ENCODE measurements at regions not wholly inside any gene's neighbourhood (a gene's known extent, or its start where the extent isn't known, plus 50 kb on each side); places are given as distances from the start of the nearest gene placed in this dataset.
"Not testable (repeated sequence)": the region's sequence is repeated elsewhere in the genome, so short reads cannot be mapped to it uniquely, and the experiment has no call there.

- Histone ChIP-seq H3K36me3 (no peaks in the 10 kb centered on the region), H3K9me3 (no peaks in the 10 kb centered on the region), H3K4me1 (peaks cover 0 to 10% (median 0%) of the 10 kb centered on the region in 3 donors), H3K4me3 (no peak overlapping the region), H3K27ac (no peak overlapping the region), H3K27me3 (no peaks in the 10 kb centered on the region)
- ATAC-seq, result no peak
- 71 to 78% methylated on average over 1 of the region's 2 CpGs for WGBS, 2 donors (ENCODE audit: low coverage in 1 of 2)
- TF ChIP-seq POLR2A (IDR thresholded peaks at IDR 0.05) (no peak), POLR2AphosphoS5 (IDR thresholded peaks at IDR 0.05) (no peak), EP300 (IDR thresholded peaks at IDR 0.05) (no peak), CTCF (IDR thresholded peaks at IDR 0.05) (no peak)
Measured at GRCh38 chrX:40808203-40808602, 72.9 kb upstream of the MED14 start.

GRCh38 chrX:40809210-40809609 lies 73.9 kb upstream of the MED14 start:
- no peaks in the 10 kb centered on the region for H3K27me3 ChIP-seq
- H3K27ac ChIP-seq, result no peak overlapping the region
- no peak for TF ChIP-seq CTCF (IDR thresholded peaks at IDR 0.05)
- no peak for TF ChIP-seq POLR2A (IDR thresholded peaks at IDR 0.05)
- TF ChIP-seq EP300 (IDR thresholded peaks at IDR 0.05), result no peak
- TF ChIP-seq POLR2AphosphoS5 (IDR thresholded peaks at IDR 0.05), result no peak
- H3K9me3 ChIP-seq, result no peaks in the 10 kb centered on the region
- ATAC-seq, result no peak
- no peaks in the 10 kb centered on the region for H3K36me3 ChIP-seq
- H3K4me1 ChIP-seq, result peaks cover 0 to 10% (median 0%) of the 10 kb centered on the region in 3 donors
- no peak overlapping the region for H3K4me3 ChIP-seq

- not testable (repeated sequence) for H3K4me1 ChIP-seq, H3K36me3 ChIP-seq, ATAC-seq, H3K27ac ChIP-seq, H3K9me3 ChIP-seq, H3K4me3 ChIP-seq, H3K27me3 ChIP-seq
Measured at GRCh38 chrX:40815045-40815444, 79.7 kb upstream of the MED14 start.

- H3K27ac ChIP-seq, result peak overlapping the region in 2 of 4 donors; percentile 15 to 25
Measured at GRCh38 chrX:40816906-40817305, 81.6 kb upstream of the MED14 start.

GRCh38 chrX:40818236-40818635 lies 82.9 kb upstream of the MED14 start:
- H3K9me3 ChIP-seq, result no peaks in the 10 kb centered on the region
- no peaks in the 10 kb centered on the region for H3K4me1 ChIP-seq
- H3K4me3 ChIP-seq, result no peak overlapping the region
- no peak overlapping the region for H3K27ac ChIP-seq
- 70% methylated on average over 1 of the region's 1 CpG; no CpG with 5 or more reads in 1 of the 2 donors for WGBS, 2 donors (ENCODE audit: low coverage in 1 of 2)
- no peaks in the 10 kb centered on the region for H3K36me3 ChIP-seq
- no peaks in the 10 kb centered on the region for H3K27me3 ChIP-seq
- no peak for TF ChIP-seq POLR2A (IDR thresholded peaks at IDR 0.05)
- TF ChIP-seq EP300 (IDR thresholded peaks at IDR 0.05), result no peak
- TF ChIP-seq CTCF (IDR thresholded peaks at IDR 0.05), result no peak
- TF ChIP-seq POLR2AphosphoS5 (IDR thresholded peaks at IDR 0.05), result no peak
- no peak for ATAC-seq

More at GRCh38 chrX:40816906-40817305, 81.6 kb upstream of the MED14 start:
- ATAC-seq, result no peak
- WGBS, 2 donors (ENCODE audit: low coverage in 1 of 2), result 70% methylated on average over 3 of the region's 6 CpGs; no CpG with 5 or more reads in 1 of the 2 donors
- Histone ChIP-seq H3K9me3 (no peaks in the 10 kb centered on the region), H3K4me1 (no peaks in the 10 kb centered on the region), H3K36me3 (no peaks in the 10 kb centered on the region), H3K27me3 (no peaks in the 10 kb centered on the region), H3K4me3 (no peak overlapping the region)
- TF ChIP-seq EP300 (IDR thresholded peaks at IDR 0.05) (no peak), POLR2AphosphoS5 (IDR thresholded peaks at IDR 0.05) (no peak), POLR2A (IDR thresholded peaks at IDR 0.05) (no peak), CTCF (IDR thresholded peaks at IDR 0.05) (no peak)

GRCh38 chrX:40821780-40822179 lies 86.4 kb upstream of the MED14 start:
- Histone ChIP-seq H3K9me3 (no peaks in the 10 kb centered on the region), H3K27me3 (no peaks in the 10 kb centered on the region), H3K36me3 (no peaks in the 10 kb centered on the region), H3K4me1 (no peaks in the 10 kb centered on the region), H3K4me3 (no peak overlapping the region), H3K27ac (no peak overlapping the region)
- WGBS, 2 donors (ENCODE audit: low coverage in 1 of 2), result 72 to 100% methylated on average over 1 to 2 of the region's 4 CpGs
- ATAC-seq, result no peak
- TF ChIP-seq POLR2AphosphoS5 (IDR thresholded peaks at IDR 0.05), result no peak
- no peak for TF ChIP-seq CTCF (IDR thresholded peaks at IDR 0.05)
- no peak for TF ChIP-seq EP300 (IDR thresholded peaks at IDR 0.05)
- no peak for TF ChIP-seq POLR2A (IDR thresholded peaks at IDR 0.05)

Measured in gastroesophageal sphincter (tissue), 4 donors.